BJ (cell line): ENCODE measurements at regions not wholly inside any gene's neighbourhood (a gene's known extent, or its start where the extent isn't known, plus 50 kb on each side); places are given as distances from the start of the nearest gene placed in this dataset.

Experiments used
- CTCF ChIA-PET: fragments of 350-600 bp; formaldehyde crosslinking; extraction: SDS; loops from one replicate; lab custom pipeline; 2021; ENCODE audit warnings: antibody characterized with exemption, inconsistent platforms; lab: Yijun Ruan, JAX
- POLR2A ChIA-PET: fragments of 300-600 bp; sonication (Branson Sonifier 250); formaldehyde crosslinking; extraction: SDS; loops from one replicate; lab custom pipeline; 2021; ENCODE audit warnings: antibody characterized with exemption; lab: Charles Lee
- DNase-seq: peaks from one replicate; pipeline ENCODE4 v3.0.0-alpha.2; 2011; ENCODE audit warnings: low read depth
- H3K27me3 ChIP-seq: 2 replicates; pipeline ENCODE4 v1.6.0; 2011; ENCODE audit warnings: low read length; ENCODE audit not compliant: control insufficient read depth, insufficient read depth
- H3K36me3 ChIP-seq: 2 replicates; pipeline ENCODE4 v1.5.1; 2011; ENCODE audit warnings: low read length; ENCODE audit not compliant: control insufficient read depth, insufficient read depth
- H3K4me3 ChIP-seq: 2 replicates; pipeline ENCODE4 v1.5.1; 2011; ENCODE audit warnings: low read depth, mild to moderate bottlenecking, control low read depth, low read length
- TF ChIP-seq, protein P1 (sequence below): IDR thresholded peaks from 2 replicates; pipeline ENCODE4 v1.5.1; 2011; ENCODE audit warnings: low read depth, mild to moderate bottlenecking, control low read depth, inconsistent platforms, low read length, moderate library complexity; ENCODE audit not compliant: insufficient read depth

DNA sequence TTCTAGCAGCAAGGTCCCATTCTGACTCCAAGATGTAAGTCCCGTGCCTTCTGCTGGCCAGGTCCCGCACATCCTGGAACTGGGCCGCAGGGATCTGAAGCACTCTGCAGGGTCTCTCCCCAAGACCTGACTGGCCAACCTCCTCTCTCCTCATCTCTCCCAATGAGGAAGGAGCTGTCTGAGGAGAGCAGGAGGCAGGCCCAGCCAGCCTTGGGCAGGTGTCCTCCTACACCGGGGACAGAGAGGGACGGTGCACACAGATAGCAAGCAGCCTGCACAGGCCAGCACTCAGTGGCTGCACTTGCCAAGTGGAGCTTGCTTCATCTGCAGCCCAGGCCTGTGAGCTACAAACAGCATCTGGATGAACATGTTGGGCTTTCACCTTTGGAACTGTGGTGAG, 76.8 kb upstream of the CD93 start:
- ChIA-PET POLR2A (no interaction called here), CTCF (no interaction called here)
- Histone ChIP-seq H3K36me3 (no peaks in the 10 kb centered on the region), H3K4me3 (no peak overlapping the region), H3K27me3 (no peaks in the 10 kb centered on the region)
- TF ChIP-seq, protein P1, sequence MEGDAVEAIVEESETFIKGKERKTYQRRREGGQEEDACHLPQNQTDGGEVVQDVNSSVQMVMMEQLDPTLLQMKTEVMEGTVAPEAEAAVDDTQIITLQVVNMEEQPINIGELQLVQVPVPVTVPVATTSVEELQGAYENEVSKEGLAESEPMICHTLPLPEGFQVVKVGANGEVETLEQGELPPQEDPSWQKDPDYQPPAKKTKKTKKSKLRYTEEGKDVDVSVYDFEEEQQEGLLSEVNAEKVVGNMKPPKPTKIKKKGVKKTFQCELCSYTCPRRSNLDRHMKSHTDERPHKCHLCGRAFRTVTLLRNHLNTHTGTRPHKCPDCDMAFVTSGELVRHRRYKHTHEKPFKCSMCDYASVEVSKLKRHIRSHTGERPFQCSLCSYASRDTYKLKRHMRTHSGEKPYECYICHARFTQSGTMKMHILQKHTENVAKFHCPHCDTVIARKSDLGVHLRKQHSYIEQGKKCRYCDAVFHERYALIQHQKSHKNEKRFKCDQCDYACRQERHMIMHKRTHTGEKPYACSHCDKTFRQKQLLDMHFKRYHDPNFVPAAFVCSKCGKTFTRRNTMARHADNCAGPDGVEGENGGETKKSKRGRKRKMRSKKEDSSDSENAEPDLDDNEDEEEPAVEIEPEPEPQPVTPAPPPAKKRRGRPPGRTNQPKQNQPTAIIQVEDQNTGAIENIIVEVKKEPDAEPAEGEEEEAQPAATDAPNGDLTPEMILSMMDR = no peak
- no peak for DNase-seq

DNA sequence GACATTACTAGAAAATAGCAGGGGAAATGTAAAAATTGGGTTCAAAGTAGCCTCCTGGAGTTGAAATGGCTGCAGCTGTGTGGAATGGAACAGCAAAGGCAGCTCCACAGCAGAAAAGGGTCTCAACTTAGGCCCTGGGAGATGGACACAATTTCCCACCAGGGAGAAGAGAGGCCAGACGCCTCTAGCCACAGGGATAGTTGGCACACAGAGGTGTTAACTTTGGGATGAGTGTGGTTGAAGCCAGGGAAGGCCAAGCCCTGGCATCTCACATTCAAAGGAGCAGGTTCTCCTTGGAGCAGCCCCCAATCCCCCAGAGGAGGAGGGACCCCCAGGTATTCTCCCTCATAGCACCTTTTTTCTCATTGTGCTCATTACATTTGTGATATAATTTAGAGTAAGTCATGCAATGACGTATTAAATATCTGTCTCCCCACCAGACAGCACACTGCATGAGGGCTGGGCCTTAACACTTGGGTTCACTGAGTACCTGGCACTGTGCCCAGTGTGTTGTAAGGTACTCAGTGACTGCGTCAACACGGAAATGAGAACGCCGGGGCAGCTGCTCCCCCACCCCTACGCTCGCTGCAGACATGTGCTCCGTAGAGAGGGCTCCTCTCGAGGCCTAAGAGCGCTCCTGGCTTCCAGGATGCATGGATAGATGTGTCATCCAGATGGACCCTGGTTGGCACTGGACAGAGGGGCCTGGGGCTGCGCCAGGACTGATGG, 76.0 kb upstream of the CD93 start:
- DNase-seq = no peak
- no peak overlapping the region for H3K4me3 ChIP-seq
- CTCF ChIA-PET = no interaction called here
- TF ChIP-seq, protein P1 = no peak
- POLR2A ChIA-PET = no interaction called here
- H3K27me3 ChIP-seq = no peaks in the 10 kb centered on the region
- H3K36me3 ChIP-seq = no peaks in the 10 kb centered on the region

DNA sequence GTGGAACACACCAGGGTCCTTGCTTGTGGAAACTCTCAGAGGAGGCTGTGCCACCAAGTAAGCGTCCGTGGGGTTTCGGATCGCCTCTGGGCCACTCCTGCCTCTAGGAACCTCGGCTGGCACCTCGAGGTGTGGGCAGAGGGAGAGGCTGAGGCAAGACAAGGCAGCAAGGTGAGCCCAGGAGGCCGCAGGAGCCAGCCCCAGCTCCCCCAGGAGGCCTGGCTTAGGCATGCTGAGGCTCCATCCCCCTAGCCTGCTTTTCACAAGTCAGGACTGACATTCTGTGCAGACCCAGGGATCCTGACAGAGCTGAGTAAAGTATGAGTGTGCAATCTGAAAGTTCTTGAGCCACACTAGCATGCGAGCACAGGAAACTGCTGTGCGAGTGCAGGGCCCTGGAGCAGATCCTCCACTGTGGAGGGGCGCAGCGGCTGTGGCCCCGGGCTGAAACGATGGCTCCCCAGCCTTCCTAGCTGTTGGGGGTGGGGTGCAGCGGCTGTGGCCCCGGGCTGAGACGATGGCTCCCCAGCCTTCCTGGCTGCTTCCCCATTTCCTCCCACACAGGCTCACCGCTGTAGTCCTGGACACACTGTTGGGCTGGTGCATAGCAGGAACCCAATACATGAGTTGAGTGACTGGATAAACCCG, 75.2 kb upstream of the CD93 start:
- no peak for DNase-seq
- TF ChIP-seq, protein P1 = no peak
- Histone ChIP-seq H3K36me3 (no peaks in the 10 kb centered on the region), H3K27me3 (no peaks in the 10 kb centered on the region), H3K4me3 (no peak overlapping the region)
- CTCF ChIA-PET = no interaction called here
- POLR2A ChIA-PET = no interaction called here

DNA sequence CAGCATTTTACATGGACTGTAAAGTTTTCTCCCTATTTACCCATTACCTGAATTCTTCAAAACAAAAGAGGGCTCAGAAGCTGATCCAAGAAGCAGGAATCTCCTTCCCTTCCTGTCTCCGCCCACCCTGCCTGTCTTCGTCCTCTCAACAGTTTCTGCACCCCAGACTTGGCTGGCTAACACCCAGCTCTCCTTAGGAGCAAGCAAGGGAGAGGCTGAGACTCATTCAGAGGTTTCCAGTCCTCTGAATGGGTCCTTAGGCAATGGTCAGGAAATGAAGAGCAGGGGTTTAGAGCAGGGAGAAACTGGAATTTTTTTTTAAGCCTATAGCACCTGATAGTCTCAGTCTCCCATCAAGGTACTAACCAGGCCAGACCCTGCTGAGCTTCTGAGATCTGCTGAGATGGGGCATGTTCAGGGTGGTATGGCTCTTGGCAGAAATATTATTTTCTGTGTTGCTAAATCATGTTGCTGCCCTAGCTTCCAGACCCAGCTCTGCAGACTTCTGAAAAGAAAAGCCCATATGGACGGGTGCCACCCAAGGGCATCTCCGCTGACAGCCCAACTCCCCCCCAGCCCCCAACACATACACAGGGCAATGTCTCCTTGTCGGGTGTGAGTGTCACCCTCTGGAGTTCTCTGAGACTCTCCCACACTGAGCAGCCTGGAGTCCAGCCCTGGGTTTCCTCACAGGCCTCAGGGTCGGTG, 74.6 kb upstream of the CD93 start:
- TF ChIP-seq, protein P1 = no peak
- H3K36me3 ChIP-seq = no peaks in the 10 kb centered on the region
- ChIA-PET POLR2A (no interaction called here), CTCF (interaction anchor here (1.0 kb wide), 1 partner anchor 19 kb away, joined by 3 read pairs; no protein-coding TSS in a partner anchor)
- no peaks in the 10 kb centered on the region for H3K27me3 ChIP-seq
- no peak overlapping the region for H3K4me3 ChIP-seq
- DNase-seq = no peak

DNA sequence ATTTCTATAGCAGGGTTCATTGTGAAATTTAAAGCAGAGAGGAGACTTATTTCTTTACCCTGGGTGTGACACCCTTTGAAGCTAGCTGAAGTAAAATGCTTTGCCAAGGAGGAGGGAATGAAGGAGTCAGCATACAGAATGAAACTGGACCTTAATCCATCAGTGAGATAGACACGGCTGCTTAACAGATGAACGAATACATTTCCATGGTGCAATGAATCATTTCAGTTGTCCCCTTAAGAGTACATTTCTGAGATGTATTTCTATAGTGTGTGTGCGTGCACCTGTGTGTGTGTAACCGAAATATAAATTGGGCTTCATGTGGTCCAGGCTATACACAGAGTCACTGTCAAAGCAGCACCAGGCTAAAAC, 73.8 kb upstream of the CD93 start:
- no peaks in the 10 kb centered on the region for H3K27me3 ChIP-seq
- TF ChIP-seq, protein P1 = no peak
- CTCF ChIA-PET = interaction anchor here (0.9 to 1.0 kb wide), 2 partner anchors 19 to 98 kb away, joined by 3 read pairs; no protein-coding TSS in a partner anchor
- POLR2A ChIA-PET = no interaction called here
- no peak overlapping the region for H3K4me3 ChIP-seq
- no peaks in the 10 kb centered on the region for H3K36me3 ChIP-seq
- no peak for DNase-seq
